Osteocyte (in vitro differentiated cells): ENCODE measurements at regions not wholly inside any gene's neighbourhood (a gene's known extent, or its start where the extent isn't known, plus 50 kb on each side); places are given as distances from the start of the nearest gene placed in this dataset.

ENCODE experiments used
- DNase-seq: peaks from one replicate; pipeline ENCODE4 v3.0.0; 2021; ENCODE audit warnings: mixed read lengths; ENCODE audit not compliant: unreplicated experiment; ENCODE audit errors: extremely low spot score
- H3K27ac Mint-ChIP-seq: one replicate; pipeline ENCODE4 v1.8.0; 2021; ENCODE audit warnings: mild to moderate bottlenecking, mixed read lengths; ENCODE audit not compliant: unreplicated experiment
- H3K27me3 Mint-ChIP-seq: one replicate; pipeline ENCODE4 v1.8.0; 2021; ENCODE audit warnings: mixed read lengths; ENCODE audit not compliant: unreplicated experiment
- H3K36me3 Mint-ChIP-seq: one replicate; pipeline ENCODE4 v1.8.0; 2021; ENCODE audit warnings: mixed read lengths; ENCODE audit not compliant: unreplicated experiment
- H3K4me1 Mint-ChIP-seq: one replicate; pipeline ENCODE4 v1.8.0; 2021; ENCODE audit warnings: mixed read lengths; ENCODE audit not compliant: unreplicated experiment
- H3K4me3 Mint-ChIP-seq: one replicate; pipeline ENCODE4 v1.8.0; 2021; ENCODE audit warnings: mild to moderate bottlenecking, moderate library complexity, mixed read lengths; ENCODE audit not compliant: unreplicated experiment
- H3K9me3 Mint-ChIP-seq: one replicate; pipeline ENCODE4 v1.8.0; 2021; ENCODE audit warnings: mixed read lengths; ENCODE audit not compliant: unreplicated experiment
- TF ChIP-seq, protein P1 (sequence below): fragments of 200-600 bp; sonication (generic); IDR thresholded peaks from 2 replicates; pipeline ENCODE4 v1.5.0; 2021; ENCODE audit warnings: antibody characterized with exemption, mild to moderate bottlenecking, moderate library complexity

DNA sequence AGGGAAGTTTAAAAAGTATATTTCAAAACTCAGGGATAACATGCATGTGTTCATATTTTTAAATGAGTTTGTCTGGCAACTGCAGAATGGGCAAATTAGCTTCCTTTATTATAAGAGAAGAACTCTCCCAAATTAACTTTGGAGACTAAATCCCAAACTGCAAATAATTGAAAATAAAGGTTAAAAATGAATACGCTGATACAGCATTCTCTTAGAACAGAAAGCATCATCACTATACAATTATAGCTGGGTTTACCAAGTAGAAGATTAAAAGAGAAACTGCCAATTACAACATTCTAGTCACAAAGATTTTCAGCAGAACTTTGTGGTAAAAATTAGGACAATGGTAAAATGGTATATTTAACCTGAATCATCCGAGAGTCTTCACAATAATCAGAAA is 73.3 kb downstream of the OLFM4 start:
- no peaks in the 10 kb centered on the region for H3K36me3 Mint-ChIP-seq
- H3K9me3 Mint-ChIP-seq: peaks cover 22% of the 10 kb centered on the region
- no peaks in the 10 kb centered on the region for H3K27me3 Mint-ChIP-seq
- H3K4me1 Mint-ChIP-seq: no peaks in the 10 kb centered on the region
- no peak overlapping the region for H3K27ac Mint-ChIP-seq
- no peak overlapping the region for H3K4me3 Mint-ChIP-seq
- DNase-seq: no peak
- TF ChIP-seq, protein P1, sequence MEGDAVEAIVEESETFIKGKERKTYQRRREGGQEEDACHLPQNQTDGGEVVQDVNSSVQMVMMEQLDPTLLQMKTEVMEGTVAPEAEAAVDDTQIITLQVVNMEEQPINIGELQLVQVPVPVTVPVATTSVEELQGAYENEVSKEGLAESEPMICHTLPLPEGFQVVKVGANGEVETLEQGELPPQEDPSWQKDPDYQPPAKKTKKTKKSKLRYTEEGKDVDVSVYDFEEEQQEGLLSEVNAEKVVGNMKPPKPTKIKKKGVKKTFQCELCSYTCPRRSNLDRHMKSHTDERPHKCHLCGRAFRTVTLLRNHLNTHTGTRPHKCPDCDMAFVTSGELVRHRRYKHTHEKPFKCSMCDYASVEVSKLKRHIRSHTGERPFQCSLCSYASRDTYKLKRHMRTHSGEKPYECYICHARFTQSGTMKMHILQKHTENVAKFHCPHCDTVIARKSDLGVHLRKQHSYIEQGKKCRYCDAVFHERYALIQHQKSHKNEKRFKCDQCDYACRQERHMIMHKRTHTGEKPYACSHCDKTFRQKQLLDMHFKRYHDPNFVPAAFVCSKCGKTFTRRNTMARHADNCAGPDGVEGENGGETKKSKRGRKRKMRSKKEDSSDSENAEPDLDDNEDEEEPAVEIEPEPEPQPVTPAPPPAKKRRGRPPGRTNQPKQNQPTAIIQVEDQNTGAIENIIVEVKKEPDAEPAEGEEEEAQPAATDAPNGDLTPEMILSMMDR: no peak

DNA sequence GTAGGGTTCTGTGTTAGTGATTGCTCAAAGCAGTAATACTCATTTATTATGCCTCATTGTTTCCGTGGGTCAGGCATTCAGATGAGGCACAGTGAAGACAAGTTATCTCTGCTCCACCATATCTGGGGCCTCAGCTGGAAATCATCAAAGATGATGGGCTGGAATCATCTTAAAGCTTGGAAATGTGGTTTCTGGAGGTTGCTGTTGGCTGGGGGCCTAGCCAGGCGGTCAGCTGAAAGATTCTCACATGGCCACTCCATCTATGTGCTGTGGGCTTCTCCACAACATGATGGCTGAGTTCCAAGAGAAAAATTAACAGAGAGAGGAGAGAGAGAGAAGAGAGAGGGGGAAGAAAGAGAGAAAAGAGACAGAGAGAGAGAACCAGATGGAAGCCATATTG is 75.5 kb downstream of the OLFM4 start:
- peaks cover 30% of the 10 kb centered on the region for H3K9me3 Mint-ChIP-seq
- TF ChIP-seq, protein P1: no peak
- no peaks in the 10 kb centered on the region for H3K4me1 Mint-ChIP-seq
- H3K27ac Mint-ChIP-seq: no peak overlapping the region
- no peaks in the 10 kb centered on the region for H3K27me3 Mint-ChIP-seq
- H3K4me3 Mint-ChIP-seq: no peak overlapping the region
- no peaks in the 10 kb centered on the region for H3K36me3 Mint-ChIP-seq
- no peak for DNase-seq

DNA sequence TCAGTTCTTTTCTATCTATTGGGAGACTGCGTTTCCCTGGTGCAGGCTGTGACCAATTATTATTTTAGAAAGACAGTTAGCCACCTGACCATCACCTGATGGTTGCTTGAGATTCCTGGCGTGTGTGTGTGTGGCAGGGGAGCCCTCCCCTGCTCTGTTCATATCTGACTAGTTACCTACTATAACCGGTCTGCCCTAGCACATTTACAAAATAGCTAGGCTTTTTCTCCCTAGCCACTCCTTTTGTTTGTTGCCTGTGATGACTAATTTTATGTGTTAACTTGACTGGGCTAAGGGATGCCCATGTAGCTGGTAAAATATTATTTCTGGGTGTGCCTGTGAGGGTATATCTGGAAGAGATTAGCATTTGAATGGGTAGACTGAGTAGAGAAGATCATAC is 76.9 kb downstream of the OLFM4 start:
- Mint-ChIP-seq H3K4me3 (no peak overlapping the region), H3K4me1 (no peaks in the 10 kb centered on the region), H3K27ac (no peak overlapping the region), H3K27me3 (no peaks in the 10 kb centered on the region), H3K9me3 (peaks cover 21% of the 10 kb centered on the region), H3K36me3 (no peaks in the 10 kb centered on the region)
- DNase-seq: no peak
- TF ChIP-seq, protein P1: no peak

DNA sequence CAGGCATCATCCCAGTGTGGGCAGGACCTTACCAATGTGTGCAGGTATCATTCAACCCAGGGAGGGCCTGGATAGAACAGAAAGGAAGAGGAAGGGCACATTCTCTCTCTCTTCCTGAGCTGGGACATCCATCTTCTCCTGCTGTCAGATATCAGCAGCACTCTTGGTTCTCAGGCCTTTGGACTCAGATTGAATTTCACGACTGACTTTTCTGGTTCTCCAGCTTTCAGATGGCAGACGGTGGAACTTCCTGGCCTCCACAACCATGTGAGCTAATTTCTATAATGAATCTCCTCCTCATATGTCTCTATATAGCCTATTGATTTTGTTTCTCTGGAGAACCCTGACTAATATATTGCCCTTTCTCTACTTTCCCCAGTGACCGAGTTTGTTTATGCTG is 77.3 kb downstream of the OLFM4 start:
- Mint-ChIP-seq H3K4me1 (no peaks in the 10 kb centered on the region), H3K27me3 (no peaks in the 10 kb centered on the region), H3K4me3 (no peak overlapping the region), H3K27ac (no peak overlapping the region), H3K9me3 (peaks cover 22% of the 10 kb centered on the region), H3K36me3 (no peaks in the 10 kb centered on the region)
- DNase-seq: no peak
- TF ChIP-seq, protein P1: no peak

DNA sequence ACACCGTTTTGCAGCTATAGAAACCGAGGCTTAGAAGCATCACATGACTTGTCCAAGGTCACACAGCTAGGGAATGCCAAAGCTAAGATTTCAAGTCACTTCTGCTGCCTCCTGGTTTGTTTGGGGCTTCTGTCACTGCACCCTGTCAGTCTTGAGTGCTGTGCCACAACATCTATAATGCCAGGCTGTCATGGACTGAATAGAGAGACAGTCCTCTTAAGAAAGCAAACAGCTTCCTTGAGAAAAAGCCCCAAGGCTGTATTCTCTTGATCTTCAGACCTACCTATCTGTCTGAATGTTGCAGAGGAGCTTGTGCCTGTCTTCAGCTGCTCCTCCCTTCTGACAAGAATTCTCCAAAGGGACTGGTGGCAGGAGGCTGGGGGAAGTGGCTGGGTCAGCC is 81.6 kb downstream of the OLFM4 start:
- Mint-ChIP-seq H3K4me3 (no peak overlapping the region), H3K36me3 (no peaks in the 10 kb centered on the region), H3K27me3 (no peaks in the 10 kb centered on the region), H3K27ac (no peak overlapping the region), H3K9me3 (peaks cover 37% of the 10 kb centered on the region), H3K4me1 (no peaks in the 10 kb centered on the region)
- TF ChIP-seq, protein P1: no peak
- DNase-seq: no peak
